Smooth muscle cell (in vitro differentiated cells): ENCODE measurements at regions not wholly inside any gene's neighbourhood (a gene's known extent, or its start where the extent isn't known, plus 50 kb on each side); places are given as distances from the start of the nearest gene placed in this dataset.

Experiments used
- DNase-seq: peaks from one replicate; lab custom pipeline; 2025; ENCODE audit not compliant: unreplicated experiment; lab: John Stamatoyannopoulos, UW
- H2AFZ ChIP-seq: fragments of 200-600 bp; sonication (generic); 2 replicates; pipeline ENCODE4 v1.6.0; 2016; ENCODE audit warnings: antibody characterized with exemption, low read depth, mild to moderate bottlenecking
- H3F3A ChIP-seq: fragments of 200-600 bp; sonication (generic); 2 replicates; pipeline ENCODE4 v1.6.0; 2017; ENCODE audit warnings: antibody characterized with exemption, low read depth
- H3K27ac ChIP-seq: fragments of 200-600 bp; sonication (generic); 2 replicates; pipeline ENCODE4 v1.5.1; 2016; ENCODE audit warnings: low read depth, mild to moderate bottlenecking
- H3K27me3 ChIP-seq: fragments of 200-600 bp; sonication (generic); 2 replicates; pipeline ENCODE4 v1.6.1; 2016; ENCODE audit warnings: low read depth, mild to moderate bottlenecking
- H3K36me3 ChIP-seq: fragments of 200-600 bp; sonication (generic); 2 replicates; pipeline ENCODE4 v1.5.1; 2016; ENCODE audit warnings: low read depth
- H3K4me1 ChIP-seq: fragments of 200-600 bp; sonication (generic); 2 replicates; pipeline ENCODE4 v1.5.1; 2016; ENCODE audit warnings: low read depth
- H3K4me2 ChIP-seq: fragments of 200-600 bp; sonication (generic); 2 replicates; pipeline ENCODE4 v1.6.0; 2016; ENCODE audit warnings: mild to moderate bottlenecking
- H3K4me3 ChIP-seq: fragments of 200-600 bp; sonication (generic); 2 replicates; pipeline ENCODE4 v1.5.1; 2016; ENCODE audit warnings: mild to moderate bottlenecking
- H3K79me2 ChIP-seq: fragments of 200-600 bp; sonication (generic); 2 replicates; pipeline ENCODE4 v1.6.0; 2016; ENCODE audit warnings: low read depth, mild to moderate bottlenecking
- H3K9ac ChIP-seq: fragments of 200-600 bp; sonication (generic); 2 replicates; pipeline ENCODE4 v1.6.0; 2016; ENCODE audit warnings: low read depth
- H3K9me3 ChIP-seq: fragments of 200-600 bp; sonication (generic); replicated peaks from 2 replicates; pipeline ENCODE4 v1.5.1; 2016; ENCODE audit warnings: low read depth
- H4K20me1 ChIP-seq: fragments of 200-600 bp; sonication (generic); 2 replicates; pipeline ENCODE4 v1.6.0; 2016; ENCODE audit warnings: low read depth
- WGBS: methylation state at CpG from one replicate; pipeline ENCODE4 v1.1.7; 2016; ENCODE audit warnings: low lambda C conversion rate; 5-methylcytosine and 5-hydroxymethylcytosine counted together
- TF ChIP-seq, protein P1 (sequence below): fragments of 200-600 bp; sonication (generic); IDR thresholded peaks from 2 replicates; pipeline ENCODE4 v1.5.1; 2017; ENCODE audit warnings: borderline replicate concordance, mild to moderate bottlenecking, antibody characterized with exemption; ENCODE audit not compliant: insufficient read depth, poor library complexity, severe bottlenecking

DNA sequence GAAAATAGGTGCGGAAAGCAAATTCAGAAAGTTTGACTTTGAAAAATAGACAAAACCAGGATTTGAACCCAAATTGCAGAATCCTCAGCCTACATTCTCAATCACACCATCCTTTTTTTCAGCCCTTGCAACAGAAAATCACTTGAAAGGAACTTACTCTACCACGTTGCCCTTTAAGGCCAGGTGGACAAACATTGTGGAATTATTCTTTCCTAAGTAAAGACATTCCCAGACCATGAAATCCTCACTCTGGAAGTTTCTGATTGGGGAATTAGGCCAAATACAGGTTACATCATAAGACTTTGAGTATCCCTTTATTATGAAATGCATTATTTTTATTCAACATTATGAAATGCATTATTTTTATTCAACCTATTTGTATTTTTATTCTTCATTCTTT, 259.4 kb downstream of the RAD51AP2 start:
- Histone ChIP-seq H3K79me2 (no peaks in the 10 kb centered on the region), H4K20me1 (no peaks in the 10 kb centered on the region), H3K9me3 (no peaks in the 10 kb centered on the region), H3F3A (no peaks in the 10 kb centered on the region), H3K27ac (no peak overlapping the region), H3K4me1 (no peaks in the 10 kb centered on the region), H3K27me3 (no peaks in the 10 kb centered on the region), H3K36me3 (no peaks in the 10 kb centered on the region), H2AFZ (no peak overlapping the region), H3K4me3 (no peak overlapping the region), H3K4me2 (no peak overlapping the region), H3K9ac (no peak overlapping the region)
- TF ChIP-seq, protein P1, sequence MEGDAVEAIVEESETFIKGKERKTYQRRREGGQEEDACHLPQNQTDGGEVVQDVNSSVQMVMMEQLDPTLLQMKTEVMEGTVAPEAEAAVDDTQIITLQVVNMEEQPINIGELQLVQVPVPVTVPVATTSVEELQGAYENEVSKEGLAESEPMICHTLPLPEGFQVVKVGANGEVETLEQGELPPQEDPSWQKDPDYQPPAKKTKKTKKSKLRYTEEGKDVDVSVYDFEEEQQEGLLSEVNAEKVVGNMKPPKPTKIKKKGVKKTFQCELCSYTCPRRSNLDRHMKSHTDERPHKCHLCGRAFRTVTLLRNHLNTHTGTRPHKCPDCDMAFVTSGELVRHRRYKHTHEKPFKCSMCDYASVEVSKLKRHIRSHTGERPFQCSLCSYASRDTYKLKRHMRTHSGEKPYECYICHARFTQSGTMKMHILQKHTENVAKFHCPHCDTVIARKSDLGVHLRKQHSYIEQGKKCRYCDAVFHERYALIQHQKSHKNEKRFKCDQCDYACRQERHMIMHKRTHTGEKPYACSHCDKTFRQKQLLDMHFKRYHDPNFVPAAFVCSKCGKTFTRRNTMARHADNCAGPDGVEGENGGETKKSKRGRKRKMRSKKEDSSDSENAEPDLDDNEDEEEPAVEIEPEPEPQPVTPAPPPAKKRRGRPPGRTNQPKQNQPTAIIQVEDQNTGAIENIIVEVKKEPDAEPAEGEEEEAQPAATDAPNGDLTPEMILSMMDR = no peak
- DNase-seq = no peak
- WGBS = 39% methylated on average over 2 of the region's 2 CpGs

DNA sequence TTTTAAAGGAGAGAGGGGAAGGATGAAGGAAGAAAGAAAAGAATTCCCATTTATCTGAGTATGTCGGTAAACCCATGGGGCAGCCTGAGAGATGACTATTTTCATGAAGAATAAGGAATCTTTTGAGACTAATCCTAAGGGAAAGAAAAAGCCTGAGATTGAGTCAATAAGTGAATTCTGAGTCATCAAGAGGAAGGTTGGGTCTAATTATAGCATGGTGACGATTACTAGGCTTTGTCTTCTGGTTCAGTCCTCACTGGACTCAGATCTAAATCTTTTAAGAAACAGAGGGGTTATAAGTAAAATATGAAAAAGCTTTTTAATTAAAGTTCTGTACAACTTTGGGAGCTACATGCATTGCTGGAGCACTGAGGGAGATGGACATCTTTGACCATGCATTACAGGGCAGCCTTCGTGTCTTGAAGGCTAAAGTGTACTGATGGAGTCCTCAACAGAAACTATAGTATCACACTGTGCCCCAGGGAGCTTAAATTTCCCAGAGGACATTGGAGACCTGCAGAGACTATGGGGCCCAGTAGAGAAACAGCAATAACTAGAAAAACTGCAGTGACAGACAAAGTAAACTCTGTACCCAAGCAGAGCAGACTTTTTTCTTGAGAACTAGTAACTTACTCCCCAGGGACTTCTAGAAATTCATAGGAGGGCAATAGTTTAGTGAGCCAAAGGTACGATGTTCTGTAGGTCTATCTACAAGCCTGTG, 260.9 kb downstream of the RAD51AP2 start:
- no peaks in the 10 kb centered on the region for H3K79me2 ChIP-seq
- no peak for DNase-seq
- H3K27ac ChIP-seq = no peak overlapping the region
- H3K9me3 ChIP-seq = no peaks in the 10 kb centered on the region
- no peaks in the 10 kb centered on the region for H3F3A ChIP-seq
- H2AFZ ChIP-seq = no peak overlapping the region
- H4K20me1 ChIP-seq = no peaks in the 10 kb centered on the region
- no peak overlapping the region for H3K4me2 ChIP-seq
- H3K4me1 ChIP-seq = no peaks in the 10 kb centered on the region
- H3K36me3 ChIP-seq = no peaks in the 10 kb centered on the region
- 66% methylated on average over 4 of the region's 4 CpGs for WGBS
- no peak overlapping the region for H3K4me3 ChIP-seq
- H3K27me3 ChIP-seq = no peaks in the 10 kb centered on the region
- TF ChIP-seq, protein P1 = no peak
- no peak overlapping the region for H3K9ac ChIP-seq

DNA sequence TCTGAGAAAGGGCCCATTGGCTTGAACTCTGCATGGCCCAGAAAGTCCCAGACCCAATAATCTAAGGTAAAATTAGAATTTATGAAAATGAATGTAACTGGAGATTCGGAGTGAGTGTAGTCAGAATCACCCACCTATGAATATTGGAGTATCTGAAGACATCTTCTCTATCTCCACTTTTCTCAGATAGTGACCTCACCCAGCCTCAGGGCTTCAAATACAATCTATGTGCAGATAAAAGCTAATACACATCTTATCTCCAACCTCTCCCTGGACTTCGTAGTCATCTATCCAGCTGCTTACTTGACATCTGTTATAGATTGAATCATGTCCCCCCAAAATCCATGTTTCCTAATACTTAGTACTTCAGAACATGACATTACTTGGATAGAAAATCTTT, 263.2 kb downstream of the RAD51AP2 start:
- no peak overlapping the region for H3K27ac ChIP-seq
- no peak overlapping the region for H3K4me3 ChIP-seq
- H2AFZ ChIP-seq = no peak overlapping the region
- no peaks in the 10 kb centered on the region for H3K79me2 ChIP-seq
- DNase-seq = no peak
- no peaks in the 10 kb centered on the region for H3F3A ChIP-seq
- WGBS = 89% methylated on average over 2 of the region's 2 CpGs
- TF ChIP-seq, protein P1 = no peak
- no peak overlapping the region for H3K9ac ChIP-seq
- no peaks in the 10 kb centered on the region for H3K9me3 ChIP-seq
- H4K20me1 ChIP-seq = no peaks in the 10 kb centered on the region
- H3K27me3 ChIP-seq = no peaks in the 10 kb centered on the region
- H3K36me3 ChIP-seq = no peaks in the 10 kb centered on the region
- H3K4me1 ChIP-seq = no peaks in the 10 kb centered on the region
- H3K4me2 ChIP-seq = no peak overlapping the region

DNA sequence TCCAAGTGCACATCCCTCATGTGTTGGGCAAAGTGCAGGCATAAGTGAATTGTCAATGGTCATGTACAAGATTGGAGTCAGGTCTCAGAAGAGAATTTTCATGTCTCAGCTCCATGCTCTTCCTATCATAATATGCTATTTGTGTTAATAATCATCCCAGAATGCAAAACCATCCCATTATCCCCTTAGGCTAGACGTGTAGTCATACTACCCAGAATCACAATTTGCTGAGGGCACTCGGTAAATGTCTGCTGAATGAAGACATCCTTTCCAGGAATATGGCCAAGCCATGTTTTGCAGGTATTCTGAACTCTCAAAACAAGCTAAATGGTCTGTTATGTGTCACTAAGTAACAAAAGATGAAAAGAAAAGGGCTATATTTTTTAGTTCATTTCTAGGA, 263.8 kb downstream of the RAD51AP2 start:
- Histone ChIP-seq H3K27ac (no peak overlapping the region), H3K27me3 (no peaks in the 10 kb centered on the region), H3K4me2 (no peak overlapping the region), H3K79me2 (no peaks in the 10 kb centered on the region), H3K4me1 (no peaks in the 10 kb centered on the region), H3K36me3 (no peaks in the 10 kb centered on the region), H3K9ac (no peak overlapping the region), H4K20me1 (no peaks in the 10 kb centered on the region), H2AFZ (no peak overlapping the region), H3K4me3 (no peak overlapping the region), H3F3A (no peaks in the 10 kb centered on the region), H3K9me3 (no peaks in the 10 kb centered on the region)
- TF ChIP-seq, protein P1 = no peak
- 89% methylated on average over 2 of the region's 2 CpGs for WGBS
- no peak for DNase-seq
